MG63 (cell line): ENCODE measurements at regions not wholly inside any gene's neighbourhood (a gene's known extent, or its start where the extent isn't known, plus 50 kb on each side); places are given as distances from the start of the nearest gene placed in this dataset.
"Not testable (repeated sequence)": the region's sequence is repeated elsewhere in the genome, so short reads cannot be mapped to it uniquely, and the experiment has no call there.

Source experiments
- DNase-seq: peaks from one replicate; pipeline ENCODE4 v3.0.0-alpha.2; 2020
- H3K27me3 ChIP-seq: fragments of 250-450 bp; sonication (Bioruptor Pico); 2 replicates; pipeline ENCODE4 v1.5.1; 2020; ENCODE audit warnings: mild to moderate bottlenecking, moderate library complexity
- H3K36me3 ChIP-seq: fragments of 250-450 bp; sonication (Bioruptor Pico); 2 replicates; pipeline ENCODE4 v1.5.1; 2020; ENCODE audit warnings: mild to moderate bottlenecking, moderate library complexity
- H3K4me3 ChIP-seq: fragments of 250-450 bp; sonication (Bioruptor Pico); 2 replicates; pipeline ENCODE4 v1.5.1; 2020; ENCODE audit warnings: mild to moderate bottlenecking, moderate library complexity
- H3K9me3 ChIP-seq: fragments of 250-450 bp; sonication (Bioruptor Pico); 2 replicates; pipeline ENCODE4 v1.5.1; 2020; ENCODE audit warnings: mild to moderate bottlenecking, moderate library complexity

DNA sequence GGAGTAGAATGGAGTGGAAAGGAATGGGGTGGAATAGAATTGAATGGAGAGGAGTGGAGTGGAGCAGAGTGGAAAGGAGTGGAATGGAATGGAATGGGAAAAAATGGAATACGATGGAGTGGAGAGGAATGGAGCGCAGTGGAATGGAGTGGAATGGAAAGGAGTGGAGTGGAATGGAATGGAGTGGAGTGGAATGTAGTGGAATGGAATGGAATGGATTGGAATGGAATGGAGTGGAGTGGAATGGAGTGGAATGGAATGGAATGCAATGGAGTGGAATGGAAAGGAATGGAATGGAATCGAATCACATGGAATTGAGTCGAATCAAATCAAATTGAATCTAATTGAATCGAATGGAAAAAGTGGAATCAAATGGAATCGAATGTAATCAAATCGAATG is 1016.1 kb downstream of the CDY1 start:
- Histone ChIP-seq H3K9me3 (no peaks in the 10 kb centered on the region), H3K27me3 (no peaks in the 10 kb centered on the region), H3K36me3 (no peaks in the 10 kb centered on the region), H3K4me3 (no peak overlapping the region)
- DNase-seq, result no peak

DNA sequence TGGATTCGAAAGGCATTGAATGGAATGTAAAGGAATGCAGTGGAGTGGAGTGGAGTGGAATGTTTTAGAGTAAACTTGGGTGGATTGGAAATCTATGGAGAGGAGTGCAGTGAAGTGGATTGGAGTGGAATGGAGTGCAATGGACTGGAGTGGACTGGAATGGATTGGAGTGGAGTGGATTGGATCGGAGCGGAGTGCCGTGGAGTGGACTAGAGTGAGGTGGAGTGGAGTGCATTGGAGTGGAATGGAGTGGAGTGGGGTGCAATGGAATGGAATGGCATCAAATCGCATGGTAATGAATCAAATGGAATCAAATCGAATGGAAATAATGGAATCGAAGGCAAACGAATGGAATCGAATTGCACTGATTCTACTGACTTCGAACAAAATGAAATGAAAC is 1023.9 kb downstream of the CDY1 start:
- not testable (repeated sequence) for H3K36me3 ChIP-seq, DNase-seq, H3K9me3 ChIP-seq, H3K27me3 ChIP-seq, H3K4me3 ChIP-seq

DNA sequence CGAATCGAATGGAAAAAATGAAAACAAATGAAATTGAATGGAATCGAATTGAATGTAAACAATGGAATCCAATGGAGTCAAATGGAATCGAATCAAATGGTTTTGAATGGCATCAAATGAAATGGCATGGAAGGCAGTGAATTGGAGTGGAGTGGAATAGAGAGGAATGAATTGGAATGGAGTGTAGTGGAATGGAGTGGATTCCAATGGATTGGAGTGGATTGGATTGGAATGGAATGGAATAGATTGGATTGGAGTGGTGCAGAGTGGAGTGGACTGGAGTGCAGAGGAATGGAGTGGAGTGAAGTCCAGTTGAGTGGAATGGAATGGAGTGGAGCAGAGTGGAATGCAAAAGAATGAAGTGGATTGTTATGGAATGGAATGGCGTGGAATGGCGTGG is 1026.3 kb downstream of the CDY1 start:
- not testable (repeated sequence) for H3K4me3 ChIP-seq, DNase-seq, H3K9me3 ChIP-seq, H3K36me3 ChIP-seq, H3K27me3 ChIP-seq

DNA sequence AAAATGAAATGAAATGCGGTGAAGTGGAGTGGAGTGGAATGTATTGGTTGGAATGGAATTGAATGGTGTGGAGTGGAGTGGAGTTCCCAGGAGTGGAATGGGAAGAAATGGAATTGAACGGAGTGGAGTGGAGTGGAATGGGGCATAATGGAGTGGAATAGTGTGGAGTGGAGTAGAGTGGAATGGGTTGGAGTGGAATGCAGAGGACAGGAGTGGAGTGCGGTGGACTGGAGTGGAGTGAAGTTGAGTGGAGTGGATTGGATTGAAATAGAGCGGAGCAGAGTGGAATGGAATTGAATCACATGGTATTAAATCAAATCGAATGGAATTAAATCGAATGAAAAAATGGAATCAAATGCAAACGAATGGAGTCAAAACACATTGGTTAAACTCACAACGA is 1042.3 kb downstream of the CDY1 start:
- not testable (repeated sequence) for DNase-seq, H3K4me3 ChIP-seq, H3K9me3 ChIP-seq, H3K27me3 ChIP-seq, H3K36me3 ChIP-seq

DNA sequence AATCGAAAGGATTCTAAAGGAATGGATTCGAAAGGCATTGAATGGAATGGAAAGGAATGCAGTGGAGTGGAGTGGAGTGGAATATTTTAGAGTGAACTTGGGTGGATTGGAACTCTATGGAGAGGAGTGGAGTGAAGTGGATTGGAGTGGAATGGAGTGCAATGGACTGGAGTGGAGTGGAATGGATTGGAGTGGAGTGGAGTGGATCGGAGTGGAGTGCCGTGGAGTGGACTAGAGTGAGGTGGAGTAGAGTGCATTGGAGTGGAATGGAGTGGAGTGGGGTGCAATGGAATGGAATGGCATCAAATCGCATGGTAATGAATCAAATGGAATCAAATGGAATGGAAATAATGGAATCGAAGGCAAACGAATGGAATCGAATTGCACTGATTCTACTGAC is 1044.8 kb downstream of the CDY1 start:
- peaks cover 19% of the 10 kb centered on the region for H3K9me3 ChIP-seq
- H3K27me3 ChIP-seq, DNase-seq: not testable (repeated sequence)

DNA sequence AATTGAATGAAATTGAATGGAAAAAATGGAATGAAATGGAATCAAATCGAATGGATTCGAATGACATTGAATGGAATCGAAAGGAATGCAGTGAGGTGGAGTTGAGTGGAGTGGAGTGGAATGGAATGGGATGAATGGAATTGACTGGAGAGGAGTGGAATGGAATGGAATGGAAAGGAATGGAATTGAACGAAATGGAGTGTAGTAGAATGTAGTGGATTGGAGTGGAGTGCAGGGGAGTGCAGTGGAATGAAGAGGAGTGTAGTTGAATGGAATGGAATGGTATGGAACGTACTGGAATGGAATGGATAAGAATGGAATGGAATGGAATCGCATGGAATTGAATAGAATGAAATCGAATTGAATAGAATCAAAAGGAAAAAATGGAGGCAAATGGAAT is 1047.3 kb downstream of the CDY1 start:
- H3K27me3 ChIP-seq, DNase-seq, H3K36me3 ChIP-seq, H3K4me3 ChIP-seq: not testable (repeated sequence)
- H3K9me3 ChIP-seq, result peaks cover 19% of the 10 kb centered on the region

More for the DNA sequence above, 1044.8 kb downstream of the CDY1 start:
- H3K4me3 ChIP-seq, H3K36me3 ChIP-seq: not testable (repeated sequence)

DNA sequence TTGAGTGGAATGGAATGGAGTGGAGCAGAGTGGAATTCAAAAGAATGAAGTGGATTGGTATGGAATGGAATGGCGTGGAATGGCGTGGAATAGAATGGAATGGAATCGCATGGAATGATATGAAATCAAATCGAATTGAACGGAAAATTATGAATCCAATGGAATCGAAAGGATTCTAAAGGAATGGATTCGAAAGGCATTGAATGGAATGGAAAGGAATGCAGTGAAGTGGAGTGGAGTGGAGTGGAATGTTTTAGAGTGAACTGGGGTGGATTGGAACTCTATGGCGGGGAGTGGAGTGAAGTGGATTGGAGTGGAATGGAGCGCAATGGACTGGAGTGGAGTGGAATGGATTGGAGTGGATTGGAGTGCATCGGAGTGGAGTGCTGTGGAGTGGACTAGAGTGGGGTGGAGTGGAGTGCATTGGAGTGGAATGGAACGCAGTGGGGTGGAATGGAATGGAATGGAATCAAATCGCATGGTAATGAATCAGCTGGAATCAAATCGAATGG is 1048.5 kb downstream of the CDY1 start:
- H3K27me3 ChIP-seq, H3K4me3 ChIP-seq, H3K36me3 ChIP-seq: not testable (repeated sequence)
- DNase-seq, result peak; percentile 6
- H3K9me3 ChIP-seq, result peaks cover 19% of the 10 kb centered on the region

DNA sequence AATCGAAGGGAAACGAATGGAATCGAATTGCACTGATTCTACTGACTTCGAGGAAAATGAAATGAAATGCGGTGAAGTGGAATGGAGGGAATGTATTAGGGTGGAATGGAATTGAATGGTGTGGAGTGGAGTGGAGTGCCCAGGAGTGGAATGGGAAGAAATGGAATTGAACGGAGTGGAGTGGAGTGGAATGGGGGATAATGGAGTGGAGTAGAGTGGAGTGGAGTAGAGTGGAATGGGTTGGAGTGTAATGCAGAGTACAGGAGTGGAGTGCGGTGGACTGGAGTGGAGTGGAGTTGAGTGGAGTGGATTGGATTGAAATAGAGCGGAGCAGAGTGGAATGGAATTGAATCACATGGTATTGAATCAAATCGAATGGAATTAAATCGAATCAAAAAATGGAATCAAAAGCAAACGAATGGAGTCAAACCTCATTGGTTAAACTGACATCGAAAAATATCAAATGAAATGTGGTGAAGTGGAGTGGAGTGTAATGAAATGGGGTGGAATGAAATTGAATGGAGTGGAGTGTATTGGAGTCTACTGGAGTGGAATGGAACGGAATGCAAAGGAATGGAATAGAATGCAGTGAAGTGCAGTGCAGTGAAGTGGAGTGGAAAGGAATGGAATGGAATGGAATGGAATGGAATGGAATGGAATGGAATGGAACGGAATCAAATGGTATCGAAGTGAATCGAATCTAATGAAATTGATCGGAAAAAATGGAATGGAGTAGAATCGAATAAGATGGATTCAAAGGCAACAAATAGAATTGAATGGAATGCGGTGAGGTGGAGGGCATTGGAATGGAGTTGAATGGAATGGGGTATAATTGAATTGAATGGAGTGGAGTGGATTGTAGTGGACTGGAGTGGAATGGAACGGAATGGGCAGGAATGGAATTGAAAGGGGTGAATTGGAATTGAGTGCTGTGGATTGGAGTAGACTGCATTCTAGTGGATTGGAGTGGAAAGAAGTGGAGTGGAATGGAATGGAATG is 1049.3 kb downstream of the CDY1 start:
- H3K36me3 ChIP-seq, H3K4me3 ChIP-seq, H3K27me3 ChIP-seq: not testable (repeated sequence)
- H3K9me3 ChIP-seq, result peaks cover 19% of the 10 kb centered on the region
- DNase-seq, result peak; percentile 5
